ENCODE measurements at regions not wholly inside any gene's neighbourhood (a gene's known extent, or its start where the extent isn't known, plus 50 kb on each side); places are given as distances from the start of the nearest gene placed in this dataset.
"Not testable (repeated sequence)": the region's sequence is repeated elsewhere in the genome, so short reads cannot be mapped to it uniquely, and the experiment has no call there.

DNA sequence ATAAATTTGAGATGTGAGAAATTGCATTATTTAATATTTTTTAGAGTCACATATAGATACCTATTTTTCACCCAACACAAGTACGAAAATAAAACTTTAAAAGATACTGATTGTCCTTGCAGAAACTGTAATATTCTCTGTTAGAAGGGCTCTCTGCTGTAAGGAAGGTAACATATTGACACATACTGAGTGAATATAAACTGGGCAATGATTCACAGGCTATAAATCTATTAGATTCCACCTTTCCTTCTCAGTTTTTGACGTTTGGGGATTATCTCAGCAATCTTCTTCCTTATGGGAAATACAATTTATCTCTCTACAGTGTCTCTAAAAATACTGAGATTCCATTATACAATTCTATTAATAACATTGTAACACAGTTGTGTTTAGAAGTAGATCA, 229.1 kb upstream of the MAP2 start:
- no peak for DNase-seq

DNA sequence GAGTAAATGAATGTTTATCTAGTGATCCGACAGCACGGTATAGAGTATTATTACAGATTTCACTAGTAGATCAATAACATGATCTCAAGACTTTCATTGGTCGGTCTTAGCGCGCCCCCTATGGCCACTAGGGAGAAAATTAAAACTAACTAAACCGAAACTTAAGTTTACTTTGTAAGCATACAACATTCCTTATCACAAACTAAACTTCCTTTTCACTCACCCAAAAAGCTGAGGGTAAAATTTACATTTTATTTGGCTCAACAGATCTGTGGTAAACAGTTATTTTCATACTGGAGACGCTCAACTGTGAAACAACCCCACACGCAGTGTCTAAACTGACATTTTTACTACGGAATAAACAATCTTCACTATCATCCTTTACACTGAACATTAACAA, 215.6 kb upstream of the MAP2 start:
- DNase-seq = no peak

DNA sequence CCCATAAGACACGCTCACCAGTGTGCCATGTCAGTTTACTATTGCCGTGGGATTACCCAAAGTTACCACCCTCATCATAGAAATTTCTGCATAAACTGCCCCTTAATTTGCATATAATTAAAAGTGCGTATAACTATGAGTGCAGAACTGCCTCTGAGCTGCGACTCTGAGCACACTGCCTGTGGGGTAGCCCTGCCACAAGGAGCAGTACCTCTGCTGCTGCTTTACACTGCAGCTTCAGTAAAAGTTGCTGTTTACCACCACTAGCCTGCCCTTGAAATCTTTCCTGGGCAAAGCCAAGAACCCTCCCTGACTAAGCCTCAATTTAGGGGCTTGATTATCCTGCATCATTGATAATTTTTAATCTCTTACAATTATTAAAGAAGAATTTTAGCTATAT, 213.9 kb upstream of the MAP2 start:
- no peak for DNase-seq

DNA sequence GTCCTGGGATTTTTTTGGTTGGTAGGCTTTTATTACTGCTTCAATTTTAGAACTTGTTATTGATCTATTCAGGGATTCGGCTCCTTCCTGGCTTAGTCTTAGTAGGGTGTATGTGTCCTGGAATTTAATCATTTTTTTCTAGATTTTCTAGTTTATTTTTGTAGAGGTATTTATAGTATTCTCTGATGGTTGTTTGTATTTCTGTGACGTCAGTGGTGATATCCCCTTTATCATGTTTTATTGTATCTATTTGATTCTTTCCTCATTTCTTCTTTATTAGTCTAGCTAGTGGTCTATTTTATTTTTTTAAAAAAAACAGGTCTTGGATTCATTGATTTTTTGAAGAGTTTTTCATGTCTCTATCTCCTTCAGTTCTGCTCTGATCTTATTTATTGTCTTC, 193.3 kb upstream of the MAP2 start:
- DNase-seq = no peak

DNA sequence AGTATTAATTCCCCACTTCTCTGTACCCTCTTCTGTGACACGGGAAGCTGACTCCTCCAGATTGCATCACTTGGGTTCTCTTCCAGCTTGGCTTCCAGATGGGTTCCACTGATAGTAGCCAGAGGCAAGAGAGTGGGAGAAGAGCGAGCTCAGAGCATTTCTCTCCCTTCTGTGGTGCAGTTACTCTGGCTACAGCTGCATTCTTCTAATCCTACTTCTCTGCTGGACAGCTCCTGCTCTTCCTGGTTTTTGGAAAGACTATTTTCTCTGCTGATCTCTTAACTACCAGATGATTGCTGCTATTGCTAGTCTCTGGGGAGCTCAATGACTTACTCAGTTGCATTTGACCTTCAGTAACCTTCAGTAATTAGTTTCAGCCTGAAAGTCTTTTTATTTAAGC, 187.5 kb upstream of the MAP2 start:
- DNase-seq = no peak

DNA sequence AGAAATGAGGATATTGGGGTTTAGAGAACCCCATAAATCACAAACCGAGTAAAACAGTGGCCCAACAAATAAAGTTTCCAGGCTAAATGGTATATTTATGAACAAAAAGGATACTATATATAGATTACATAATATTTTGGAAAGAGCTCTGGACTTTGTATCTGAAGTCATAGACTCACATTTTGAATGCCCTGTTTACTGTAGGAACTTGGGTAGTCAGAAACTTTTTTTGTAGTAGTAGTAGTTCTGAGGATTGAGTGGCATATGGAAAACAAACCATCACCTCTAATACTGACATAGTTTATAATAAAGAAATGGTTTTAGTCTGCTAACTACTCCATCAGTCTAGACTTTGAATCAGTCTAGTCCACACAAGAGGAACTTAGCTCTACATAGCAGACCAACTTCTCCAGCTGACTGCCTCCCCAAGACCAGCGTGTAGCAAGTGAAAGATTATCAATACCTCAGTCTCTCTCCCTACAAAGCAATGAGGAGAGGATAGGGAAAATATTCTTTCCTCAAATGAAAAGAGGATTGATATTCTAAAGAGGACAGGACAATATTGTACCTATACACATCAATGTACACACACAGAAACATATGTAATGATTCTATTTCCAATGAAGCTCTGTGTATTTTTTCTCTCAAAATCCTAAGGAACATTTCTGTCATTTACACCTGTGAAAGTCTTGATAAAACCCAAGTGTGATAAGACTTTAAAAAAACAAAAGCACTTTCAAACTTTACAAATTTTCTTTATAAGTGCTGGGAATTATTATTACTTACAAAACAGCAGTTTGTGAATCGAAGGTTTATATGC, 184.9 kb upstream of the MAP2 start:
- no peak for DNase-seq

DNA sequence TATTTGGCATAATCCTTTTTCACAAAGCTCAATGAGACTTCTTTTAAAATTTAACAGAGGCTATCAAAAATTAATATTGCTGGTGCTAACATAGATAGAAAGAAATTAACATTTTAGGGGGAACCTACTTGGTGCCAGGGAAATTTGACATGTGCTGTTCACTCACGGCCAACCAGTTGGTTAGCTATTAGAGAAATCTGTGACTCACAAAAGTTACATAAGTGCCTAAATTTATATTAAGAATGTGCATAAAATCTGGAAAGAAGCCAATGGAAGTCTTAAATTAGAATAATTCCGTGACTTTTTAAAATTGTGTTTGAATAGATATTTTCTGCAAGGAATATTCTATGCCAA, 184.3 kb upstream of the MAP2 start:
- no peak for DNase-seq

DNA sequence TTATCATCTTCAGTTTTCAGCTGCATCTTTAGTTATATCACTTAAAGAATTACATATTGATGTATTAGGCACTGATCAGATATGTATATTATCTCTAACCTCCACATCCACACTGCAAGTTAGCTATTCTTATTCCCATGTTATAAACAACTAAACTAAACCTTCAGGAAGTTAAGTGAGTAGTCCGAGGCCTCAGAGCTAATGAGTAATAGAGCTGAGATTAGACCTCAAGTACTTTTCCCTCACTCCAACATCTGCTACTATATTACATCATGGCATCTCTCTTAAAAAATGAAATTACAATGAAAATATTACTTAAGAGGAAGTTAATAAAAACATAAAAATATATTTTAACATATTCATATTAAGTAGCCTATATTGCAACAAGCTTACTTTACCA, 183.6 kb upstream of the MAP2 start:
- DNase-seq = no peak

DNA sequence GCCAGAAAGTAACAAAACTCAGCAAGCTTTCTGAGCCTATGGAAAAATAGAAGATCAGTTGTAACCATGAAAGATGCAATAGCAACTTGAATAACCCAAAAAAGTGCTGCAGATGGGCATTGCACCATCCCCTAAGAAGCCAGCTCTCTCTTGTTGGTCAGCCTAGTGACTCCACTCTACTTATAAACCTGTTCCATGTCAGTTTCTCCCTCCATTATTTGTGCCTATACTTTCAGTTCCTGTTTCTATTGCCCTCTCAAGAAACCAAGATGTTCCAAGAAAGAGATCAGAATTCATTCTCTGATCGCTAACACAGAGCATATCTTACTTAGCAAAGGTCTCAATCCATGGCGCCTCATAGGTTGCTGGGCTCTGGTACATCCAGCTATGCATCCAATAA, 170.3 kb upstream of the MAP2 start:
- no peak for DNase-seq

DNA sequence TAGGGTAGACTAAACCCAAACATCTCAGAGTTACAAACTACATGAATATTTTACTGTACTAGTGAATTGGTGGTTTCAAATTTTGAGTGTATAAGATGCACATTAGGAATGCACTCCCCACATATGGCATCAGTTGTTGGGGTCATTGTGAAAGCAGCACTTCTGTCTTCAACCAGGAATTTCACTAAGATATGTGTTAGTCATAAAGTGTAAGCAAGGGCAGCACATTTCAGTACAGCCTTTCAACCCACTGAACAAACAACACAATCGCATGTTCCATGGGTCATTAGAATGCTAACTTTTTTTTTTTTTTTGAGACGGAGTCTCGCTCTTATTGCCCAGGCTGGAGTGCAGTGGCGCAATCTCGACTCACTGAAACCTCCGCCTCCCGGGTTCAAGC, 164.1 kb upstream of the MAP2 start:
- no peak for DNase-seq

DNA sequence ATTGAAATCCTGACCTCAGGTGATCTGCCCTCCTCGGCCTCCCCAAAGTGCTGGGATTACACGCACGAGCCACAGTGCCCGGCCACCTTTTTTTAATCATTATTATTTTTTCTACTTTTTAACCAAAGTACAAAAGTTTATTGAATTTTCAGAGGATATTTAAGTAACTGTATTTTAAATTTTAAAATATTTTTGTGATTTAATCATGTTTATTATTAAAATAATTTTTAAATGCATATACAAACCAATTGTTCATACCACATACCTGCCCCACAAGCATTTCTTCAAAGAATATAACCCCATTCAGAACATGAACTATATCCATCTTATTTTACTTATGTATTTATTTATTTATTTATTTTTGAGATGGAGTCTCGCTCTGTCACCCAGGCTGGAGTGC, 163.6 kb upstream of the MAP2 start:
- no peak for DNase-seq

DNA sequence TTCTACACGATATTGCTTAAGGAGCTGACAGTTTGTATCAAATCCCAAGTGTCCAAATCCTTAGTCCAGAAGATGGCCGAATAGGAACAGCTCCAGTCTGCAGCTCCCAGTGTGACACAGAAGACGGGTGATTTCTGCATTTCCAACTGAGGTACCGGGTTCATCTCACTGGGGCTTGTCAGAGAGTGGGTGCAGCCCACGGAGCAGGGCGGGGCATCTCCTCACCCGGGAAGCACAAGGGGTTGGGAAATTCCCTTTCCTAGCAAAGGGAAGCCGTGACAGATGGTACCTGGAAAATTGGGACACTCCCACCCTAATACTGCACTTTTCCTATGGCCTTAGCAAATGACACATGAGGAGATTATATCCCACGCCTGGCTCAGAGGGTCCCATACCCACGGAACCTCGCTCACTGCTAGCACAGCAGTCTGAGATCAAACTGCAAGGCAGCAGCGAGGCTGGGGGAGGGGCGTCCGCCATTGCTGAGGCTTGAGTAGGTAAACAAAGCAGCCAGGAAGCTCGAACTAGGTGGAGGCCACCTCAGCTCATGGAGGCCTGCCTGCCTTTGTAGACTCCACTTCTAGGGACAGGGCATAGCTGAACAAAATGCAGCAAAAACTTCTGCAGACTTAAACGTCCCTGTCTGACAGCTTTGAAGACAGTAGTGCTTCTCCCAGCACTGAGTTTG, 162.3 kb upstream of the MAP2 start:
- not testable (repeated sequence) for DNase-seq

DNA sequence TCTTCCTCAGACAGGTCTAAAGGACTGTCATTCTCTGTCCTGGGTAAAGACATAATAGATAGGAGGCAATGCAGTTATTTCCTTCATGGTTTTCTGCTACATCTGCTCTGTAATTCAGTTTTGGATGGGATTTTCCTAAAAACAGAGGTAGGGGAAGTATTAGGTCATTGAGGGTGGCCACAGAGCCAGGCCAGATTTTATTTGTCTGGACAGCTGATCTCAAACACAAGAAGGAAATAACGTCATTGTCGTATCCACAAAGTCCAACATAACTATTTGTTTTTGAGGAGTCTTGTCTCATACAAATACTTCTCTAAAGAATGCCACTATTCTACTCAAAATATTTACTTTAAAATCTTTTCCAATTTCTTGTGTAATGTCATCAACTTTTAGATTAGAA, 154.8 kb upstream of the MAP2 start:
- DNase-seq = no peak

DNA sequence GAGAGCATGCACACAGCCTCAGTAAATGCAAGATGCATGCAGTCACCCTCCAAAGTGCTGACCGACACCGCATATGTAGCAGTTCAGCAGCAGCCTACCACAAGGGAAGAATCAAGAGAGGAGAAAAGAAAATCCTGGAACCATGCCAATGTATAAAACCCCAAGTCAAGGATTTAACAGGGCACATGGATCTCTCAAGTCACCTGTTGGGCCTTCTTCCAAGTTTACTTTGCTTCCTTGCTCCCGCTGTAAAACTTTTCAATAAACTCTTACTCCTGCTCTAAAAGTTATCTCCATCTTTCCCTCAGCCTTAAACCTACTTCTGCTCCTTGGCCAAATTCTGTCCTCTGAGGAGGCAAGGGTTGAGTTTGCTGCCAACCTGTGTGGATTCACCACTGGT, 147.8 kb upstream of the MAP2 start:
- no peak for DNase-seq

DNA sequence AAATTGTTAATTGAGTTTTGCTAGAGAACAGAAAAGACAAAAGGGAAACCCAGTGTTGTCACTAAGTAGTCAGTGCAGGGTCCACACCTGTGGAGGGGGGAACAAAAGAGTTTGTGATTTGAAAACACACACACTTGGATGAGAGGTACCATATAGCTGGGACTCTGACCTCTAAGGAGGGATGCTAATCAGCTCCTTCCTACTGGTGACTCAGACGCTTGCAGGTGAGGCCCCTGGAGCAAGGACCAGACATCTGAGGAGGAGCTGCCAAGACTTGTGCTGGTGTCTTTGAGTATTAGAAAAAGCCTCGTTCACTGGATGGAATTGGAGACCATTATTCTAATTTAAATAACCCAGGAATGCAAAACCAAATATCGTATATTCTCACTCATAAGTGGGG, 146.4 kb upstream of the MAP2 start:
- no peak for DNase-seq

DNA sequence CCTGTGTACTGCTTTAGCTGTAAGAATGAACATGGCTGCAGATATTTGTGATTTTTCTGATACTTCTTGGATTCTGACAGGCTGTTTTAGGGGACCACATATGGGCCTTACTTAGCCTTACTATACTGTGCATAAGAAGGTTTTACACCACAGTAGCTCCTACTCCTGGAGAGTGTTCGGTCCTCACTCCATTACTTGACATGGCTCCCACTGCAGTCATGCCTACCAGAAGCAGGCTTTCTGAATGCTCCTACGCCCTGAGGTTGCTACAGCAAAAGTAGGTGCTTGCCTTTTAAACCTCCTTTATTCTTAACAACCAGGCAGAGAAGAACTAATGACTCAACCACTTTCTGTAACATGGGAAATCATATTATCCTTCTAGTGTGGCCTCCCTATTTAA, 125.2 kb upstream of the MAP2 start:
- DNase-seq = no peak

DNA sequence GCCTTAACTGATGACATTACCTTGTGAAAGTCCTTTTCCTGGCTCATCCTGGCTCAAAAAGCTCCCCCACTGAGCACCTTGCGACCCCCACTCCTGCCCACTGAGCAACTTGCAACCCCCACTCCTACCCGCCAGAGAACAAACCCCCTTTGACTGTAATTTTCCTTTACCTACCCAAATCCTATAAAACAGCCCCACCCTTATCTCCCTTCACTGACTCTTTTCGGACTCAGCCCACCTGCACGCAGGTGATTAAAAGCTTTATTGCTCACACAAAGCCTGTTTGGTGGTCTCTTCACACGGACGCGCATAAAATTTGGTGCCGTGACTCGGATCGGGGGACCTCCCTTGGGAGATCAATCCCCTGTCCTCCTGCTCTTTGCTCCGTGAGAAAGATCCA, 124.4 kb upstream of the MAP2 start:
- not testable (repeated sequence) for DNase-seq

DNA sequence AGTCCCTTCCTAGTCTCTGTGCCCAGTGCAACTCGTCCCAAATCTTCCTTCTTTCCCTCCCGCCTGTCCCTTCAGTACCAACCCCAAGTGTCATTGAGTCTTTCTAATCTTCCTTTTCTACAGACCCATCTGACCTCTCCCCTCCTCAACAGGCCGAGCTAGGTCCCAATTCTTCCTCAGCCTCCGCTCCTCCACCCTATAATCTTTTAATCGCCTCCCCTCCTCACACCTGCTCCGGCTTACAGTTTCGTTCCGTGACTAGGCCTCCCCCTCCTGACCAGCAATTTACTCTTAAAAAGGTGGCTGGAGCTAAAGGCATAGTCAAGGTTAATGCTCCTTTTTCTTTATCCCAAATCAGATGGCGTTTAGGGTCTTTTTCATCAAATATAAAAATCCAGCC, 123.1 kb upstream of the MAP2 start:
- DNase-seq = not testable (repeated sequence)

DNA sequence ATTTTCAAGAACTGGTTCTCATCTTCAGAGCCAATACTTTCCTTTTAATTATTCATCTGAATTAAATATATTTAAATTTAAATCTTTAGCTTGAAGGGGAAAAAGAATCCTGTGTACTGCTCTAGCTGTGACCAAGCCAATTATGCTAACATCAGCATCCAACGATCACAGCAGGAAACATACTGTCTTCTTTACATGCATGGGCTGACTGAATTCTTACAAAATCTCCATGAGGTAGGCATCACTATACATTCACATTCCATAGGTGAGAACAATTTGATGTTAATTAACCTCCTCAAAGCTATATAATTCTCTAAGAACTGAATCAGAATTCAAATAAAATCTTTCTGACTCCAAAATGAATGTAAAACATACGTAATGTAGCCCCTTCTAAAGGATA, 118.8 kb upstream of the MAP2 start:
- no peak for DNase-seq

DNA sequence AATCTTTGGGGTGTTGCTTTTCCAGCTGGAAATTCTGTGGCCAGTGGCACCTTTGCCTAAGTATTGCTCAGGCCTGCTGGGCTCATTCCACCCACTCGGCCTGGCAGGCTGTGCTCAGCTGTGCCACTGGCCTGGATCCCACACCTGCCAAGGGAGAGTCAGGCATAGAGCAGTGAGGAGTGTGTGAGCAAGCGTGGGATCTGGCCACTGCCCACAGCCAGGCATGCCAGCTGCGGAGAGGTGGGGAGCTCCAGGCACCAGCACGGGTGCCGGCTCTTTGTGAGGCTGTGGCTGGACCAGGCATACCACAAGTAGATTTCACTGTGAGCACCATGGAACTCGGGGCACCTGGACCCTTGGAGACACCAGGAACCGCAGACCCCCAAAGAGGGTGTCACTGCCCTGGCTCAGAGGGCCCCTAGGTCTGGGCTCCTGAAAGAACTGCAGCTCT, 118.1 kb upstream of the MAP2 start:
- DNase-seq = no peak

DNA sequence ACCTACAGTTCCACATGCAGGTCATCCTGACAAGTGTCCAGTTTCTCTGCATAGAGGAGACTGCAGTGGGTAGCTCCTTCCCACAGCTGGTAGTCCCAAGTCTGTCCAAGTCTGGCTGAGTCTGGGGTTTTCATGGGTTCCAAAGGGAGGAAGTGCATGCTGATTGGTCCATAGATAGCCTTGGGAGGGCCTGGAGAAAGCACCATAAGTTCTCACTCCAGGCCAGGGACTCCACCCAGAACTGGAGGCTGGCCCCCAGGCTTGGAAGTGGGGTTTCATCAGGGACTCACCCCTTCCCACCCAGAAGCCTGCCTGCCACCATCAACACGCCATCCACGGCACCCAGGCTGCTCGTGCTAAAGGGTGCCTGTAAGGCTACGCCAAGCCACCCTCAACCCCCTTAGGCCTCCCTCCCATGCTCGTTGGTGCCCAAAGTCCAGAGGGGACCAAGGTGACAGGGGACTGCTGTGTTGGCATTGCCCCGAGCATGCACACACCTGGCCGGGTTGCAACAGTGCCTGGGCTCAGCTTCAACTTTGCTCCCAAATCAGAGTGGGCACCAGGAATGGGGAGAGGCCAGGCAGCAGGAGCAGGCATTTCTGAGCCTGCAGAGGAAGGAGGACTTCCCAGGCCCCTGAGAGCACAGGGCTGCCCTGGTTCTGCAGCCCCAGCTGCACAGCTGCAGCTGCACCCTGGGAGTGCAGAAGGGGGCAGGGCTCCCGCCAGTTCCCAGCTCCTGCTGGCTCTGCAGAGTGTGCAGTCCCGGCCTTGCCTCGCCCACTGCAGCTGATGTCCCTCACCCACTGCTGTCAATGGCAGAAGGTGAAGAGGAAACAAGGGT, 116.5 kb upstream of the MAP2 start:
- DNase-seq = no peak

DNA sequence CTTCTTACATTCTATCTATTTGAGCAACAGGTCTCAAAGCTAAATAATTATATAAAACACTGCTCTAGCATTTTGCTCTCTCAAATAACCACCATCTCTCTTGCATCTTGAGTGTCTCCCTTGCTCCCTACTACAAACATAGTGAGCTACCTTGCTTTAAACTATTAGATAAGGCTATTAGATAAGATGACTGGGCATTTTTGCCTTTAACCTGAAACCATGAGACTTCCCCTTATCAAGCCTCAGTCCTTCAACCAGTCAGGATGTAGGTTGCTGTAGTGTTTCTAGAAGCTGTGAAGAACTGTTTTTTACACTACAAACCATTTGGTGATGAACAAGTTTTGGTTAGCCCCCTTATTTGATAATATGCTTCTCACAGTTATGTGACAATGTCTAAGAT, 115.4 kb upstream of the MAP2 start:
- DNase-seq = no peak

DNA sequence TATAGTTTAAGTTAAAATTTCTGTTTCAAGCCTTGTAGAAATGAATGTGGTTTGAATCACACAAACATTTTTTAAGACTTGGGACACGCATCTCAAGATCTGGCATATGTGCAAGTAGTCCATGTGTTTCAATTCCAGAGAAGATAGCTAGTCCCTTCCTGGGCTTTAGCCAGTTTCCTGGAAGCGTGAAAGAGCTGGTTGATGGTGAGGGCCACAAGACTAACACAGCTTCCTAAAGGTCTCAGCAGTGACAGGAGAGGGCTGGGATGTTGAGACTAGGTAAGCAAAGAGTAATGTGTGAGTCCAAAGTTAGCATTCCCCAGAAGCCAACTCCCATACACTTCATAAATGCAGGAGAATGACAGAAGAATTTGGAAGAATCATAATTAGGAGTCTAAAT, 111.9 kb upstream of the MAP2 start:
- DNase-seq = no peak

DNA sequence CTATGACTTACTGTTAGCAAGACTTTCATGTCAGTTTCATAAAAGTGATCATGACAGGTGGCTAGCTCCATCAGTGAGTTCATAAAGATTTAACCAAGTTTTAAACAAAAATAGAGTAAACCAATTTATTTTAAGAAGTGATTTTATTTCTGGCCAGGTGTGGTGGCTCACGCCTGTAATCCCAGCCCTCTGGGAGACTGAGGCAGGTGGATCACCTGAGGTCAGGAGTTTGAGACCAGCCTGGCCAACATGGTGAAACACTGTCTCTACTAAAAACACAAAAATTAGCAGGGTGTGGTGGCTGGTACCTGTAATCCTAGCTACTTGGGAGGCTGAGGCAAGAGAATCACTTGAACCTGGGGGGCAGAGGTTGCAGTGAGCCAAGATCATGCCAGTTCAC, 111.4 kb upstream of the MAP2 start:
- not testable (repeated sequence) for DNase-seq
